ENCODE measurements at regions not wholly inside any gene's neighbourhood (a gene's known extent, or its start where the extent isn't known, plus 50 kb on each side); places are given as distances from the start of the nearest gene placed in this dataset.

DNA sequence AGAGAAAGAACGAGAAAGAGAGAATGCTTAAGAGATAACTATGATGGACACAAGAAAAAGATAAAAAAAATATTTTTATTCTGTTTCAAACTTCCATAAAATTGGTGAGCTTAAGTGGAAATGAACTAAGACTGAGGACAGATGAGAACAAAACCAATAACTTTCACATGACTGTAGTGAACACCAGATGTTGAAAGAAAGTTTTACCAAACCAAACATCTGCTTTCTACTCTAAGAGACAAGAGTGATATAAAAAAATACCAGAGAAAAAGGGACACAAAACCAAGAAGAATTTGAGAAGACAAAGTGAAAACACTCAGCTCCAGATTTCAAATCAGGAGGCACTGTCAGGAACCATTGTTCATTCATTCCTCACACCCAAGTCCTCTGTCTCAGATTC, 147.9 kb downstream of the IMPG2 start:
- Mint-ChIP-seq H3K4me1 (ENCODE audit: low read depth) (peaks cover 15% of the 10 kb centered on the region), H3K27me3 (peaks cover 4% of the 10 kb centered on the region), H3K4me3 (no peak overlapping the region), H3K27ac (no peak overlapping the region), H3K36me3 (no peaks in the 10 kb centered on the region), H3K9me3 (peaks cover 2% of the 10 kb centered on the region)
- intact Hi-C loops (cut with micrococcal nuclease) = loop anchor here (5.0 kb wide), 1 partner anchor 70 kb away; no protein-coding TSS in a partner anchor
- no peak for DNase-seq
- ChIA-PET CTCF (no interaction called here), POLR2A (no interaction called here)

DNA sequence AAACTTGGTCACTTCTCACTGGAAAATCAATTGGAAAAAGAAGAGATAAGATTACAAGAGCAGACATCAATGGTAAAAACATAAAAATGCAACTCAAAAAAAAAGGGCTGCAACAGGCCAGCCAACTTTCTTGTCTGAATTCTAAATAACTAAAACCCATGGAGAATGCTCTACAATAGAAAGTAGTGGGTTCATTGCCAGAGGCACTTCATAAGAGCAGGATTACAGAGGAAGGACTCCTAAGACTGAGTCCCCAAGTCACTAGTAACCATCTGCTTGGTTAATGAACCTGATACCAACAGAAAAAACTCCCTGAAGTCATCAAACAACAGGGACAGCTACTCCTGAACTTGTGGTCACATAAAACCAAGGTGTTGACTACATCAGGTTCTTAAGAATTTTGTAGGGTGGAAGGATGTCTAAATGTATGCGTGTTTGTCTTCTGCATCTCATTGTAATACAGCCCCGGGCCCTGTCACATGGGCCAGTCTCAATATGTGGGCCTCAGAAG, 148.6 kb downstream of the IMPG2 start:
- Mint-ChIP-seq H3K27ac (peak overlapping the region; percentile 21), H3K4me3 (no peak overlapping the region), H3K36me3 (no peaks in the 10 kb centered on the region), H3K9me3 (peaks cover 2% of the 10 kb centered on the region), H3K27me3 (peaks cover 4% of the 10 kb centered on the region), H3K4me1 (ENCODE audit: low read depth) (peaks cover 15% of the 10 kb centered on the region)
- intact Hi-C loops (cut with micrococcal nuclease) = loop anchor here (1.0 to 5.0 kb wide), 3 partner anchors 71 to 473 kb away; no protein-coding TSS in a partner anchor
- peak; percentile 31 for DNase-seq
- POLR2A ChIA-PET = no interaction called here
- CTCF ChIA-PET = no interaction called here

GRCh38 chr3:101170806-101171558, 149.4 kb downstream of the IMPG2 start:
- ChIA-PET CTCF (no interaction called here), POLR2A (interaction anchor here (0.5 to 0.6 kb wide), 2 partner anchors 12 to 219 kb away, joined by 3 read pairs; no protein-coding TSS in a partner anchor)
- no peak for DNase-seq
- Mint-ChIP-seq H3K4me1 (ENCODE audit: low read depth) (peaks cover 15% of the 10 kb centered on the region), H3K9me3 (peaks cover 2% of the 10 kb centered on the region), H3K36me3 (no peaks in the 10 kb centered on the region), H3K4me3 (no peak overlapping the region), H3K27ac (no peak overlapping the region), H3K27me3 (peaks cover 4% of the 10 kb centered on the region)
- intact Hi-C loops (cut with micrococcal nuclease) = loop anchor here (1.0 to 5.0 kb wide), 3 partner anchors 71 to 473 kb away; no protein-coding TSS in a partner anchor

DNA sequence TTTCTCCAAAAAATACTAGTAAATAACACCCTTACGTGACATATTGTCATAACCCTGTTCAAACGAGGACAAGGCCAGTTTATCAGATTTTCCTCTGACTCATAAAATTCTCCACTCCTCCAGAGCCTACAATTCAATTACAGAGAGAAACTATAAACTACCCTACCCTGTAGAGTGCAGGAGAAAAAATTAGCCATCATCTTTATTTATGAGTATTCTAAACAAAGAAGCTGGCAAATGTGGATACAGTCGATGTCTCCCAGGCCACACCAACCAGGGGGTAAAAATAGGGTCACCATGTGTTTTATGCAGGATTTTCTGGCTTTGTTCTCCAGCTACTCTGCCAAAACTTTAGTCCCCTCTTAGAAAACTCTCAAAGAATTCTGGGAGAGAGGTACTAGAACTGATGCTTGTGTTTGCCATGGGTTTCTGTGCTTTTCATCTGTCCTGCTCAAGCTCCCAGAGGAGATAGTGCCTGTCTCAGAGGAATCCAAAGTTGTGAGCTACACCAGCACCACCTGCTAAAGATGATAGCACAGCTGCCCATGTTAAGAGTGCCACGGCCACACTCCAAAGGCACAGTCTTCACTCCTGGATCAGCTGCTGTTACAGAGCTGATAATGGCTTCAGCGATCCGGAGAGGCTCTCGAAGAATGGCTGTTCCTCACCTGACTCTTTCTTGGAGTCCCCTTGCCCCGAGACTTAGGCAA, 150.2 kb downstream of the IMPG2 start:
- intact Hi-C loops (cut with micrococcal nuclease) = loop anchor here (5.0 kb wide), 1 partner anchor 72 kb away; no protein-coding TSS in a partner anchor
- POLR2A ChIA-PET = interaction anchor here (0.5 to 0.6 kb wide), 2 partner anchors 12 to 220 kb away, joined by 3 read pairs; no protein-coding TSS in a partner anchor
- no peak overlapping the region for H3K4me3 Mint-ChIP-seq

GRCh38 chr3:101169516-101169915, 150.9 kb downstream of the IMPG2 start:
- intact Hi-C loops (cut with micrococcal nuclease) = no loop called here
- Mint-ChIP-seq H3K27ac (no peak overlapping the region), H3K9me3 (no peaks in the 10 kb centered on the region), H3K36me3 (no peaks in the 10 kb centered on the region), H3K27me3 (peaks cover 4% of the 10 kb centered on the region), H3K4me1 (ENCODE audit: low read depth) (peaks cover 15% of the 10 kb centered on the region), H3K4me3 (no peak overlapping the region)
- ChIA-PET CTCF (interaction anchor here (0.6 to 1.1 kb wide), 2 partner anchors 38 to 707 kb away, joined by 3 read pairs; no protein-coding TSS in a partner anchor), POLR2A (no interaction called here)
- no peak for DNase-seq

More for the DNA sequence above, 150.2 kb downstream of the IMPG2 start:
- Mint-ChIP-seq H3K27me3 (peaks cover 4% of the 10 kb centered on the region), H3K27ac (no peak overlapping the region), H3K9me3 (no peaks in the 10 kb centered on the region), H3K4me1 (ENCODE audit: low read depth) (peaks cover 15% of the 10 kb centered on the region), H3K36me3 (no peaks in the 10 kb centered on the region)
- DNase-seq = no peak
- CTCF ChIA-PET = interaction anchor here (1.1 kb wide), 1 partner anchor 708 kb away, joined by 3 read pairs; no protein-coding TSS in a partner anchor

DNA sequence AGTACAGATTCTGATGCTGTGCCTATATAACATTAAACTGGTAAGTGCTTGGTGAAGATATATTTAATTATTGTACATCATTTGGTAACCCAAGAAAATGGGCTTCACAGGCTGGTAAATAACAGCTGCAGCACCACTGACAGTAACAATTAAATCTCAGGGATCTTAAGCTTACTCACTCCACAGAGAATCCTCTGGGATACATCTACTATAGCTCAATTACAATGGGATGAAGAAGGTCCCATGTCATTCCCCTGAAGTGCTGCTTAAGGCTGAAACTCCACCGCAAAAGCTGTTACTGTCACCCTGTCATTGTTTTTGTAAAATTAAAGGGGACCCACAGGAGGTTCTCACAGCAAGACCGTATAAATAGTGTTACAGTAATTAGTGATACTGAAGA, 153.0 kb downstream of the IMPG2 start:
- ChIA-PET POLR2A (no interaction called here), CTCF (interaction anchor here (0.6 kb wide), 1 partner anchor 400 kb away, joined by 3 read pairs; no protein-coding TSS in a partner anchor)
- peaks cover 15% of the 10 kb centered on the region for H3K4me1 Mint-ChIP-seq (ENCODE audit: low read depth)
- H3K36me3 Mint-ChIP-seq = no peaks in the 10 kb centered on the region
- intact Hi-C loops (cut with micrococcal nuclease) = no loop called here
- H3K27me3 Mint-ChIP-seq = peaks cover 10% of the 10 kb centered on the region
- no peak overlapping the region for H3K4me3 Mint-ChIP-seq
- no peak for DNase-seq
- no peak overlapping the region for H3K27ac Mint-ChIP-seq
- H3K9me3 Mint-ChIP-seq = no peaks in the 10 kb centered on the region

DNA sequence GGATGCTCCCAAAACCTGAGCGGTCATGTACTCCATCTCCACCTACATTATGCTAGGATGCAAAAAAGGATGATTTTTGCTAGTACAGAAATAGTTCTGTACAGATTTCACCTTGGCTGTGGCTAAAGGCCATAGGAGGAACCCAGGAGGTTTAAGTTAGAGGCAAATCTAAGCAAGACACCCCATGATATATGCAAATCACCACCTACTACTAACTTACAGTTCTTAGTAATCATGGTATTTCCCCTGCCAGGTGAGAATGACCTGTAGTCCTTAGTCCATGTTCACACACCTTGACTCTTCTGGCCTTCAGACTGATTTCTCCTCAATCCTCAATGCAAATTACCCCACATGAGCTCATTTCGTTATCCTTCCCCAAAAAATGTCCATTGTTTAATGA, 154.2 kb downstream of the IMPG2 start:
- CTCF ChIA-PET = no interaction called here
- Mint-ChIP-seq H3K36me3 (no peaks in the 10 kb centered on the region), H3K4me1 (ENCODE audit: low read depth) (peaks cover 6% of the 10 kb centered on the region), H3K4me3 (no peak overlapping the region), H3K27ac (no peak overlapping the region), H3K9me3 (no peaks in the 10 kb centered on the region), H3K27me3 (peaks cover 11% of the 10 kb centered on the region)
- POLR2A ChIA-PET = no interaction called here
- DNase-seq = no peak
- intact Hi-C loops (cut with micrococcal nuclease) = no loop called here

- Mint-ChIP-seq H3K36me3 (no peaks in the 10 kb centered on the region), H3K27ac (no peak overlapping the region), H3K27me3 (peaks cover 7% of the 10 kb centered on the region), H3K9me3 (no peaks in the 10 kb centered on the region), H3K4me1 (ENCODE audit: low read depth) (no peaks in the 10 kb centered on the region), H3K4me3 (no peak overlapping the region)
- intact Hi-C loops (cut with micrococcal nuclease) = no loop called here
- no peak for DNase-seq
- POLR2A ChIA-PET = no interaction called here
- CTCF ChIA-PET = no interaction called here
Observed at GRCh38 chr3:101163554-101163953, 156.8 kb downstream of the IMPG2 start.

DNA sequence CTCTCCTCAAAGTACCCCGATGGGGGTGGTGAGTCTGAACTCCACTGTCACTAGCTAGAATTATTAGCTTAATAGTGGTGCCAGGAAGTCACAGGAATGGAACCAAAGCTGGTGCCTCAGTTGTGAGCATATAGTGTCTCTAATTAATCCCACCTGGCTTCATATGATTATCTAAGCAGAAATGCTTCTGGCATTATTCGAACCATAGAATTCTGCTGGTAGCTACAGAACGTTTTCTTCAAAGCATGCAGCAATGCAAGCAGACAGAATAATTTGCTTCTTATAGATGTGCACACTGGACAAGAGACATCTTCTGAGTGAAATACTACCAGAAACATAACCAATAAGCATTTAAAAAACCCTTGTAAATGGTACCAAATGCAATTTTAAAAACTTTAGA, 160.9 kb downstream of the IMPG2 start:
- ChIA-PET CTCF (no interaction called here), POLR2A (no interaction called here)
- intact Hi-C loops (cut with micrococcal nuclease) = no loop called here
- no peak overlapping the region for H3K27ac Mint-ChIP-seq
- DNase-seq = no peak
- H3K27me3 Mint-ChIP-seq = peaks cover 15% of the 10 kb centered on the region
- no peaks in the 10 kb centered on the region for H3K36me3 Mint-ChIP-seq
- H3K9me3 Mint-ChIP-seq = no peaks in the 10 kb centered on the region
- H3K4me1 Mint-ChIP-seq (ENCODE audit: low read depth) = no peaks in the 10 kb centered on the region
- H3K4me3 Mint-ChIP-seq = no peak overlapping the region

DNA sequence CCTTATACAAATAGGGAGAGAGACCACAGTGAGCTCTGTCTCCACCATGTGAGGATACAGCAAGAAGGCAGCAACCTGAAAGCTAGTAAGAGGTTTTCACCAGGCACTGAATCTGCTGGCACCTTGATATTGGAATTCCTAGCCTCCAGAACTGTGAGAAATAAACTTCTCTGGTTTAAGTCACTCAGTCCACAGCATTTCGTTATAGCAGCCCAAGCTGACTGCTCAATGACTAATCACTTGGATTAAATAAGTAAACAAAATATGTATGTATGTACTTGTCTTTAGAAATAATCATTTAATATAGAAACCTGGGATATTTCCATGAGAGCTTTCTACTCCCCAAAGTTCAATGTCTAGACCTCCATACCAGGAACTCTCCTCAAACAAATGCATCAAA, 162.0 kb downstream of the IMPG2 start:
- CTCF ChIA-PET = interaction anchor here (1.3 kb wide), 1 partner anchor 88 kb away, joined by 3 read pairs; no protein-coding TSS in a partner anchor
- H3K36me3 Mint-ChIP-seq = no peaks in the 10 kb centered on the region
- POLR2A ChIA-PET = no interaction called here
- no peaks in the 10 kb centered on the region for H3K4me1 Mint-ChIP-seq (ENCODE audit: low read depth)
- intact Hi-C loops (cut with micrococcal nuclease) = no loop called here
- no peak overlapping the region for H3K4me3 Mint-ChIP-seq
- no peaks in the 10 kb centered on the region for H3K9me3 Mint-ChIP-seq
- H3K27ac Mint-ChIP-seq = no peak overlapping the region
- peaks cover 18% of the 10 kb centered on the region for H3K27me3 Mint-ChIP-seq
- DNase-seq = no peak

GRCh38 chr3:101156787-101157345, 163.5 kb downstream of the IMPG2 start:
- no peaks in the 10 kb centered on the region for H3K36me3 Mint-ChIP-seq

GRCh38 chr3:101155825-101156224, 162.6 kb upstream of the ABI3BP start:
- Mint-ChIP-seq H3K4me1 (ENCODE audit: low read depth) (no peaks in the 10 kb centered on the region), H3K27me3 (peaks cover 18% of the 10 kb centered on the region), H3K36me3 (no peaks in the 10 kb centered on the region), H3K9me3 (no peaks in the 10 kb centered on the region), H3K27ac (no peak overlapping the region), H3K4me3 (no peak overlapping the region)
- CTCF ChIA-PET = no interaction called here
- intact Hi-C loops (cut with micrococcal nuclease) = no loop called here
- POLR2A ChIA-PET = no interaction called here
- DNase-seq = no peak

More at GRCh38 chr3:101156787-101157345, 163.5 kb downstream of the IMPG2 start:
- H3K4me1 Mint-ChIP-seq (ENCODE audit: low read depth) = no peaks in the 10 kb centered on the region
- ChIA-PET POLR2A (no interaction called here), CTCF (no interaction called here)
- H3K4me3 Mint-ChIP-seq = no peak overlapping the region
- no peaks in the 10 kb centered on the region for H3K9me3 Mint-ChIP-seq
- peaks cover 16% of the 10 kb centered on the region for H3K27me3 Mint-ChIP-seq
- intact Hi-C loops (cut with micrococcal nuclease) = no loop called here
- no peak overlapping the region for H3K27ac Mint-ChIP-seq
- DNase-seq = no peak
